ENCODE measurements at regions not wholly inside any gene's neighbourhood (a gene's known extent, or its start where the extent isn't known, plus 50 kb on each side); places are given as distances from the start of the nearest gene placed in this dataset.
"Not testable (repeated sequence)": the region's sequence is repeated elsewhere in the genome, so short reads cannot be mapped to it uniquely, and the experiment has no call there.

DNA sequence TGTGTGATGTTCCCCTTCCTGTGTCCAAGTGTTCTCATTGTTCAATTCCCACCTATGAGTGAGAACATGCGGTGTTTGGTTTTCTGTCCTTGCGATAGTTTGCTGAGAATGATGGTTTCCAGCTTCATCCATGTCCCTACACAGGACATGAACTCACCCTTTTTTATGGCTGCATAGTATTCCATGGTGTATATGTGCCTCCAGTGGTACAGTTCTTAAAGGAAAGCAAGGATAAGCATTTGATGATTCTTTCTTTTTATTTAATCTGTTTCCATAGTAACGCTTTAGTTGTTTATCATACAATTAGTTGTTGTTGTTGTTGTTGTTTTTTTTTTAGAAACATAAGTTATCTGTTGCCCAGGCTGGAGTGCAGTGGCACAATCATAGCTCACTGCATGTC is 133.1 kb downstream of the TSEN15 start:
- not testable (repeated sequence) for DNase-seq

DNA sequence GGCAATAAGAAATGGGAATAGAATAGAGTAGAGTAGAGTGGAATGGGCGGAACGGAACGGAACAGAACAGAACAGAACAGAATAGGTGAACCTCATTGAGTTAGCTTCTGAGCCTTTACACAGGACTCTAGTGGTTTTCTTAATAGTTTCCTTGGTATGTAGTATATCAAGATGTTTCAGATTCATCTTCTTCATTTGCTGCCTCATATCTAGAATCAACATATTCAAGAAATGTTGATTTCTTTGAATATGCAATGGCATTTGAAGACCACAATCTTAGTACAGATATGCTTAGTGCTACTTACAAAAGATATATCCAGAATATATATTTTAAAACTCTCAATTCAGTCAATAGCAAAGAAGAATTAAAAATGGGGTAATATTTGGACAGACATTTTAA is 133.8 kb downstream of the TSEN15 start:
- DNase-seq, result no peak

GRCh38 chr1:184186167-184186566 is 134.6 kb downstream of the TSEN15 start:
- no peak for DNase-seq

DNA sequence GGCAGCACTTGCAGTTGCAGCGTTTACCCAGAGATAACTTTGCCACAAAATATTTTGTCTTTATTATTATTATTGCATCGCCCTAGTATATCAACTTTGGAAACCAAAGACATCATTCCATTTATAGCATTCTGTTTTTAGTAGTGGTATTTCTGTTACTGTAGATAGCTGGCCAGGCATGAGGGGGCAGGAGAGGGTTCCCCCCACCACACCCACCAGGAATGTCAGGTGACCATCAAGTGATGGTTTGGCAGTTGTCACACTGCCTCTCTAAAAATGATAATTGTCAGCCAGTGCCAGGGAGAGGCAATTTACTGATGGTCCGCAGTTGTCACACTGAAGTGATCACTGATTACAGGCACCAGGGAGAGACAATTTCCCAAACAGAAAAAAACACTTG is 135.6 kb downstream of the TSEN15 start:
- DNase-seq, result no peak

- DNase-seq, result no peak
Observed at GRCh38 chr1:184188037-184188436, 136.5 kb downstream of the TSEN15 start.

DNA sequence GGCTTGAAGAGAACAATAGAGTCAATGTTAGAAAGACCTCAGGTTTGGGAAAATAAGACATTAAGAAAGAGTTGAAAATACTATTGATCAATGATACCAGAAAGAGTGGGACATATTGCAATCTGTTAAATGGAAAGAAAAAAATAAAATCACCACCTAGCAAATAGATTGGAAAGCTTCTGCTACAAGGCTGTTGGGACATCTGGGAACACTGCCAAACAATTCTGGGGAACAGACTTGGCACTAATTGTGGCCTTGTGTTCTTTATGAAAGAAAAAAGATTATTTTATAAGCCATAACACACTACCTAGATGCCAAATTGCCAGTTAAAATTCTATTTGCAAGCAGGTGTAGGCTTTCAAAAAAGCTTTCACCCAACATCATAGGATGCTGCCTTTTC is 137.8 kb downstream of the TSEN15 start:
- no peak for DNase-seq

DNA sequence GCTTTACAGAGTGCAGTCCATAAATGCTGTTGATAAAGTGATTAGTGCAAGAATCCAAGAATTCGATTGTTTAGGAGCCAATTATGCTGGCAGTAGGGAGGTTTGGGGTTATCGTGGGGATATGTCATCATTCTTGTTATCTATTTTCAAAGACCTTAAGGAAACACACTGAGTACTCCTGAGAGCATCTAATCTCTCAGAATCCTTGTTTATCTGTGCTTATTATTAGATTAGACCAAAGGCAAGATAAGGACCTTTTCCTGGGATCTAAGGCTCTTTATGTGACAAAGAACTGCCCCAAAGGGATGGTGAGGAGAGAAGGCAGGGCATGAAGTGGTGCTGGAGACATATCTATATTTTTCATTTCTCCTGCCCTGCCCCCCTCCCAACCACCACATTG is 139.1 kb downstream of the TSEN15 start:
- no peak for DNase-seq

DNA sequence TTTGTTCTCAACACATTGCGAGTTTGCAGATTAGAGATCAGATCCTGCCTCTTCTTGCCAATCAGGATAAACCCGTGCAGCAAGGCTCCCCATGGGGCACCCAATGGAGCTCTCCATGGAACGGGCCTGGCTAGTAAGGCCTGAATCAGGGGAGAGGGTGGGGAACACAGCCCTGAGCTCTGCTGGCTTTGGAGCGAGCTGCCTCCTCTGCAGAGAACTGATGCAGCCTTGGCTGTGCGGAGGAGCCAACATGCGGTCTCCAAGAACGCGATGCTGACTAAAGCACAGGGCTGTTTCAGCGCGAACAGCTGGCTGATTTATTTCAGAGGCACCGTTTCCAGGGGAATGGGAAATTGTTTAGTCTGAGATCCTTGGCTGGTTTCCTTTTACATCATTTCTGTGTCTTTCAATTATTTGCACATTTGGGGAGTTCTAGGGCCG is 139.7 kb downstream of the TSEN15 start:
- DNase-seq, result no peak

- no peak for DNase-seq
Observed at GRCh38 chr1:184192796-184193195, 141.3 kb downstream of the TSEN15 start.

DNA sequence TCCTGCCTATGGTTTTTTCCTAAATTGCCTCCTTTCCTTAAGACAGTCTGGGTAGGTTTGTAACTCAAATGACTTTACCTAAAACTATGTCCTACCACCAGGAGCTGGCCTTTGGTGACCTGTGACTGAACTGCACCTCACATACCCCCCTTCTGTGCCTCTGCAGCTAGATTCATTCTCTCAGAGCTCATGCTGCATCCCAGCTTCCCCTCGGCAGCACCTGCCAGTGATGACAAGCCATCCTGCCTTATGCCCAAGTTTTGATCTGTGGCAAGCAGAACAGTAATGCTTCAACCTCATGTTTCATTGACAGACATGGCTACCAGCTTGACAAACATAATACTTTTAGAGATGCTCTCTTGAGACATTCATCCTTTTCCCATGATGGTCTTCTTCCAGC is 141.9 kb downstream of the TSEN15 start:
- DNase-seq, result no peak

- no peak for DNase-seq
Observed at GRCh38 chr1:184194236-184194635, 142.7 kb downstream of the TSEN15 start.

- not testable (repeated sequence) for DNase-seq
Observed at GRCh38 chr1:184195722-184196121, 144.2 kb downstream of the TSEN15 start.

GRCh38 chr1:184197831-184198230 is 146.3 kb downstream of the TSEN15 start:
- no peak for DNase-seq

- DNase-seq, result no peak
Observed at GRCh38 chr1:184199036-184199435, 147.5 kb downstream of the TSEN15 start.

DNA sequence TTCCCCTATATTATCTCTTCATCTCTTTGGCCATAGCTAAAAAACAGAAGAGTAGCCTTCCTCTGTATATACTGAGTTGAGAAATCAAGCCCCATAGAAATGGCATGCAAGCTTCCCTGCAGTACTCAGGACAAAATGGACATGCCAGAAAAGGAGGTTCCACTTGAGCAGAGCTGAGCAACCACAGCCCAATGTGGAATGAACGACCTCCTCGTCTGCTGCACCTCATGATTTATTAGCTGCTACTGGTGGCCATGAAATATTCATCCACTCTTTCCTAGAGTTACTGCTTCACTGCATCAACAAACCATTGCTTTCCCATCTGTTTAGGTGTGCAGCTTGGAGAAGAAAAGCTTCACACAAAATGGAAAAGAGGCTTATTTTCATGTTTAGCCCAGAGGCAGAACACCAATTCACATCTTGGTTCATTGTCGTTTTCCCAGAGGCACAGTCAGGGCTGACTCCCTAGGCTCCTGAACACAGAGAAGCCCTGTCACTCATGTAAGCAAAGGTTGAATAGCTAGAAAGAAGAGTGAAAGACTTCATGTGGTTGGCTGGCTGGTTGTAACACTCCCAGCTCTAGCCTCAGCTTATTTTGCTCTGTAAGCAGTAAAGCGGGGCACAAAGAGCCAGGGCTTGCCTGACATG is 148.0 kb downstream of the TSEN15 start:
- DNase-seq, result peak; percentile 87

DNA sequence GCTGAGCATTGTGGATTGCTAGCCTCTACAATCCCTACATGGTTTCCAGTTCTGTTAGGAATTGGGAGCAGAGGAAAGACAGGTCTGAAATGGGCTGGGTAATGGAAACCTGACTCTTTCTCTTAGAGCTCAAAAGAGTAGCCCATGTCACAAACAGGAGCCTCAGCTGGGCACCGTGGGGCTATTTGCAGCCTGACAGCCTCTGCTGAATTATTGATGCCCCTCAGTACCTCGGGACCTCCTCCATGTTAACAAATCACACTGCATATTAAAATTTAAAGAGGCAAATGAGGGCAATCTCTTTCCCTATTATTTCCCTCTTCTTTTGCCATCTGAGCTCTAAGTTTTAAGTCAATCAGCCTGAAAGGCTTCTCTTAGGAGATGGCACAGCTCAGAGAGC is 157.1 kb downstream of the TSEN15 start:
- DNase-seq, result no peak

DNA sequence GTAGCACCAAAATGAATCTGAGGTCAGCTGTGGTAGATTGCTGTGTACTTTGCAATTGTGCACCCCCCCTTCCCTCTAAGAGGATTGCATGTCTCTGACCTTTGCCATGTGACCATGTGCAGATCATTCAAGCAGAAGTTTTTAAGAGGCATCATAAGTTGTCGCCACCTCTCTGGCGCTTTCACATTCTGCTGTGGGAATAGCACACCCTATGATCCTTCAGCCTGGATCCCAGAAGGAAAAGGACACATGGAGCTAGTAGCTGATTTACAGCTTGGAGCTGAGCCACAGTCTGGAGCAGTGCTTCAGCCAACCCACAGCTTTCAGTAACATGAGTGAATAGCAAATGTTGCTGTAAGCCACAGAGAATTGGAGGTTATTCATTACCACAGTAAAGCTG is 158.5 kb downstream of the TSEN15 start:
- DNase-seq, result peak; percentile 65

- no peak for DNase-seq
Observed at GRCh38 chr1:184210862-184211261, 159.3 kb downstream of the TSEN15 start.

GRCh38 chr1:184212649-184213314 is 161.3 kb downstream of the TSEN15 start:
- peak; percentile 96 for DNase-seq

GRCh38 chr1:184214128-184214527 is 162.6 kb downstream of the TSEN15 start:
- DNase-seq, result no peak

DNA sequence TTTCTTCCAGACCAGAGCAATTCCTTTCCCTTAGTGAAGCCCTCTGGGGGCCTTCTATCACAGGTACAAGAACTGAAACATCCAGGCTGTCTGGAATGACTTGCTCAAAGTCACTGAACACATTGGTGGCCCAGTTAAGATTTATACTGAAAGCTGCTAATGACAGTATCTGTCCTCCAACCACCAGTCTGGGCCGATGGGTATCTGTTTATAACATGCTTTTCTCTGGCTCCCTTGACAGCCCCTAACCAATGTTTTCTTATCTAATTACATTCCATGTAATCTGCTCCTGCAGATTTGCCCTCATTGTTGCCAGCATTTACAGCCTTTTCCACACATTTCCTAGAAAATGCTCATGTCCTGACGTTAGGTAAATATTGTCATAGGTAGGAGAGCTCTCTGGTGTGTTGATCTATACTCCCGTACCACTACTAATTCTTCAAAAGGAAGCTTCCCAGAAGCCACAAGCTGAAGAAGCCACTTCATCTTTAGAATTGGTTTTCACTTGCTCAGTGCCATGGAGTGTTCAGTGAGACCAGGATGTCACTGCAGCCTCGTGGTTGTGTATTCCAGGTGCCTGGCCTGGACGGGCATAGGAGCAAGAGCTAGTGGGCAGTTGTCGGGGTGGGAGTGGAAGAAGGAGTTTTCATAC is 163.9 kb downstream of the TSEN15 start:
- DNase-seq, result no peak

GRCh38 chr1:184218458-184219075 is 167.0 kb downstream of the TSEN15 start:
- DNase-seq, result peak; percentile 28

DNA sequence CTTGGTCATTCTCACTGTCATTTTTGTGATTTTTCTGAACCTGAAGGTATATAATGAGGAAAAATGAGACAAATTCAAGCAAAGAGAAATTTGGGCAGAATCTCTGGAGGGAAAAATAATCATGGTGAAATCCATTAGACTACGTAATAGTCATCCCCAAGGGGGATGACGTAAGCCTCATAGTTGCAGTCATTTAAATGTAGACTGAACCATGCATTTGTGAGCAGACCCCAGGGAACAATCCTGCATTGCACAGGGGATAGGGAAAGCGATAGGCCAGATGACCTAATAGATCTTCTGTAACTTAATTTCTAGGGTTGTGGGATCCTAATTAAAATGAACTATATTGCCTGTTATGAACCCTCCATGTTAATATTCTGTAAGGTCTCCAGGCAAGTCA is 167.4 kb upstream of the C1orf21 start:
- DNase-seq, result no peak

DNA sequence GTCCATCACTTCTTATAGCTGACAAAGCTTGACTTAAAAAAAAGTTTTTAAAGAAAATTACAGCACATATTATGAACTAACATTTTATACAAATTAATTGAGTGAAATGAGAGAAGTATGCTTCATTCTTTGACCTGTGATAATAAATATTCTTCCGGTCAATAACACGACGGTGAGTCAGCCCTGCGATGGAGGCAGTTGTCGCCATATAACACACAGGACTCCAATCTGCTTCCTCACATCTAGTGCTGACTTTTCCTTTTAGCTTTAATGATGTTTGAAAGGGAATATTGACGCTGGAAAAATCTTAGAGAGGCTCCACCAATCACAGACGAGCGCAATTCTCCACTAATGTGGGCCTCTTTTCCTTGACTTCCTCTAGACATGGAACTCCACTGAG is 166.9 kb upstream of the C1orf21 start:
- no peak for DNase-seq
